H9 (cell line): ENCODE measurements at regions not wholly inside any gene's neighbourhood (a gene's known extent, or its start where the extent isn't known, plus 50 kb on each side); places are given as distances from the start of the nearest gene placed in this dataset.

Experiments
- DNase-seq: peaks from one replicate; pipeline ENCODE4 v3.0.0-alpha.2; 2017
- H2AFZ ChIP-seq: one replicate; pipeline ENCODE4 v1.6.1; 2013; ENCODE audit warnings: mild to moderate bottlenecking, low read length, control low read depth, moderate library complexity
- H2AK5ac ChIP-seq: 2 replicates; pipeline ENCODE4 v1.6.1; 2013; ENCODE audit warnings: low read length, control low read depth, mixed read lengths; ENCODE audit not compliant: insufficient read length
- H2BK120ac ChIP-seq: one replicate; pipeline ENCODE4 v1.6.1; 2013; ENCODE audit warnings: low read depth, mild to moderate bottlenecking, low read length, control low read depth, inconsistent platforms; ENCODE audit not compliant: poor library complexity, severe bottlenecking
- H2BK12ac ChIP-seq: 2 replicates; pipeline ENCODE4 v1.6.1; 2013; ENCODE audit warnings: low read length, control low read depth, mixed read lengths, low read depth; ENCODE audit not compliant: insufficient read length
- H2BK15ac ChIP-seq: 2 replicates; pipeline ENCODE4 v1.6.1; 2013; ENCODE audit warnings: low read depth, low read length, control low read depth
- H2BK20ac ChIP-seq: one replicate; pipeline ENCODE4 v1.6.1; 2013; ENCODE audit warnings: low read depth, mild to moderate bottlenecking, low read length, control low read depth, inconsistent platforms; ENCODE audit not compliant: poor library complexity, severe bottlenecking
- H2BK5ac ChIP-seq: 2 replicates; pipeline ENCODE4 v1.6.1; 2013; ENCODE audit warnings: low read length, control low read depth, mixed read lengths; ENCODE audit not compliant: insufficient read length
- H3K14ac ChIP-seq: 2 replicates; pipeline ENCODE4 v1.6.1; 2013; ENCODE audit warnings: low read length, control low read depth; ENCODE audit not compliant: insufficient read depth
- H3K18ac ChIP-seq: 2 replicates; pipeline ENCODE4 v1.6.1; 2013; ENCODE audit warnings: low read depth, mild to moderate bottlenecking, mixed read lengths, low read length, control low read depth; ENCODE audit not compliant: insufficient read length
- H3K23ac ChIP-seq: 2 replicates; pipeline ENCODE4 v1.6.1; 2013; ENCODE audit warnings: low read length, control low read depth, mixed read lengths, low read depth; ENCODE audit not compliant: insufficient read length
- H3K23me2 ChIP-seq: 2 replicates; pipeline ENCODE4 v1.6.1; 2013; ENCODE audit warnings: low read depth, mild to moderate bottlenecking, mixed read lengths, low read length, control low read depth; ENCODE audit not compliant: insufficient read length, poor library complexity, severe bottlenecking
- H3K27ac ChIP-seq: 2 replicates; pipeline ENCODE4 v1.5.1; 2013; ENCODE audit warnings: low read length, control low read depth, mixed read lengths, low read depth; ENCODE audit not compliant: insufficient read length
- H3K27me3 ChIP-seq: 2 replicates; pipeline ENCODE4 v1.6.1; 2013; ENCODE audit warnings: low read length, control low read depth, inconsistent platforms; ENCODE audit not compliant: insufficient read depth
- H3K4ac ChIP-seq: 2 replicates; pipeline ENCODE4 v1.6.1; 2013; ENCODE audit warnings: low read depth, mild to moderate bottlenecking, control low read depth, inconsistent platforms, low read length, moderate library complexity
- H3K4me1 ChIP-seq: 2 replicates; pipeline ENCODE4 v1.6.1; 2013; ENCODE audit warnings: low read length, control low read depth, inconsistent platforms; ENCODE audit not compliant: insufficient read depth
- H3K4me2 ChIP-seq: 2 replicates; pipeline ENCODE4 v1.6.1; 2013; ENCODE audit warnings: low read length, control low read depth, mixed read lengths; ENCODE audit not compliant: insufficient read length, insufficient read depth
- H3K56ac ChIP-seq: 2 replicates; pipeline ENCODE4 v1.6.1; 2013; ENCODE audit warnings: low read depth, mild to moderate bottlenecking, mixed read lengths, low read length, control low read depth; ENCODE audit not compliant: insufficient read length
- H3K79me1 ChIP-seq: 2 replicates; pipeline ENCODE4 v1.6.1; 2013; ENCODE audit warnings: low read depth, mild to moderate bottlenecking, moderate library complexity, low read length, control low read depth, inconsistent platforms; ENCODE audit not compliant: insufficient read depth, poor library complexity, severe bottlenecking
- H3K79me2 ChIP-seq: 2 replicates; pipeline ENCODE4 v1.6.1; 2013; ENCODE audit warnings: low read length, control low read depth, inconsistent platforms; ENCODE audit not compliant: insufficient read depth
- H3K9ac ChIP-seq: 2 replicates; pipeline ENCODE4 v1.6.1; 2013; ENCODE audit warnings: low read length, control low read depth, mixed read lengths; ENCODE audit not compliant: insufficient read length; ENCODE audit errors: extremely low read depth
- H3K9me3 ChIP-seq: one replicate; pipeline ENCODE4 v1.6.1; 2013; ENCODE audit warnings: low read depth, low read length, inconsistent platforms; ENCODE audit not compliant: control insufficient read depth
- H3T11ph ChIP-seq: one replicate; pipeline ENCODE4 v1.6.1; 2013; ENCODE audit warnings: mild to moderate bottlenecking, low read length, control low read depth, inconsistent platforms
- H4K20me1 ChIP-seq: one replicate; pipeline ENCODE4 v1.6.1; 2013; ENCODE audit not compliant: control insufficient read depth, insufficient read length, insufficient read depth
- H4K5ac ChIP-seq: 2 replicates; pipeline ENCODE4 v1.6.1; 2013; ENCODE audit warnings: low read depth, mild to moderate bottlenecking, mixed read lengths, low read length, control low read depth; ENCODE audit not compliant: insufficient read length
- H4K8ac ChIP-seq: replicated peaks from 2 replicates; pipeline ENCODE4 v1.6.1; 2013; ENCODE audit warnings: low read length, control low read depth, mixed read lengths, low read depth; ENCODE audit not compliant: insufficient read length
- H4K91ac ChIP-seq: 2 replicates; pipeline ENCODE4 v1.6.1; 2013; ENCODE audit warnings: low read depth, mild to moderate bottlenecking, moderate library complexity, mixed read lengths, low read length, control low read depth; ENCODE audit not compliant: insufficient read length
- H3K27ac Mint-ChIP-seq, 3 experiments: 2 replicates in 2 of 3; 3 replicates in 1 of 3; pipeline ENCODE4 v1.8.0; 2020 to 2021; ENCODE audit warnings: mixed read lengths in 3 of 3, mild to moderate bottlenecking in 1 of 3, moderate library complexity in 1 of 3
- H3K27me3 Mint-ChIP-seq: 2 replicates; pipeline ENCODE4 v1.8.0; 2021; ENCODE audit warnings: low read depth, mild to moderate bottlenecking, moderate library complexity, mixed read lengths
- H3K36me3 Mint-ChIP-seq, 3 experiments: 2 replicates in 2 of 3; 3 replicates in 1 of 3; pipeline ENCODE4 v1.8.0; 2020 to 2021; ENCODE audit warnings: low read depth in 3 of 3, mixed read lengths in 3 of 3; ENCODE audit not compliant: insufficient read depth in 1 of 3
- H3K4me1 Mint-ChIP-seq, 2 experiments: 2 replicates each; pipeline ENCODE4 v1.8.0; 2020; ENCODE audit warnings: mixed read lengths in 2 of 2
- H3K4me3 Mint-ChIP-seq, 2 experiments: 2 replicates in 1 of 2; 3 replicates in 1 of 2; pipeline ENCODE4 v1.8.0; 2020 to 2021; ENCODE audit warnings: mild to moderate bottlenecking in 2 of 2, mixed read lengths in 2 of 2, moderate library complexity in 1 of 2
- H3K9me3 Mint-ChIP-seq, 2 experiments: 2 replicates in 1 of 2; 3 replicates in 1 of 2; pipeline ENCODE4 v1.8.0; 2020; ENCODE audit warnings: mild to moderate bottlenecking in 2 of 2, mixed read lengths in 2 of 2, moderate library complexity in 1 of 2
- CTCF ChIP-seq: fragments of 200-600 bp; sonication (generic); conservative IDR thresholded peaks from 3 replicates; pipeline ENCODE4 v1.8.0; 2021; ENCODE audit warnings: antibody characterized with exemption, mild to moderate bottlenecking
- WGBS: extraction: QIAGEN DNeasy Blood & Tissue Kit; methylation state at CpG from one replicate; pipeline ENCODE4 v1.1.7; 2013; ENCODE audit warnings: missing lambda C conversion rate, low lambda C conversion rate, mixed read lengths; ENCODE audit not compliant: insufficient read length; ENCODE audit errors: extremely low coverage; 5-methylcytosine and 5-hydroxymethylcytosine counted together

GRCh38 chr7:156191090-156191489 is 378.8 kb upstream of the SHH start:
- H3K36me3 Mint-ChIP-seq, result 0 out of 7 replicates have a peak, but pooled peaks cover 0 to 2% (median 0%) of the 10 kb centered on the region in 3 experiments
- no CpG with 5 or more reads among the region's 4 CpGs for WGBS
- H3K18ac ChIP-seq, result no peak overlapping the region

More at GRCh38 chr7:156191090-156191489, 378.8 kb upstream of the SHH start:
- DNase-seq, result no peak
- Mint-ChIP-seq H3K9me3 (peaks cover 9 to 16% of the 10 kb centered on the region in 2 experiments; a peak in 4 of 5 replicates), H3K27ac (no peak overlapping the region), H3K4me1 (no peaks in the 10 kb centered on the region), H3K4me3 (no peak overlapping the region), H3K27me3 (no peaks in the 10 kb centered on the region; the same call in none of the 2 replicates)
- H2AK5ac ChIP-seq, result no peak overlapping the region
- no peak for TF ChIP-seq CTCF
- H4K91ac ChIP-seq, result no peak overlapping the region
- no peak overlapping the region for H3K9ac ChIP-seq
- H3K4me1 ChIP-seq, result no peaks in the 10 kb centered on the region
- H2BK15ac ChIP-seq, result no peak overlapping the region
- no peaks in the 10 kb centered on the region for H3K79me2 ChIP-seq
- H4K5ac ChIP-seq, result no peak overlapping the region
- H3K56ac ChIP-seq, result no peak overlapping the region
- no peak overlapping the region for H2BK120ac ChIP-seq
- H2BK20ac ChIP-seq, result no peak overlapping the region
- H3K27me3 ChIP-seq, result no peaks in the 10 kb centered on the region
- no peak overlapping the region for H3K23ac ChIP-seq
- H3K4ac ChIP-seq, result no peak overlapping the region
- no peak overlapping the region for H2AFZ ChIP-seq
- H2BK5ac ChIP-seq, result no peak overlapping the region
- no peak overlapping the region for H4K8ac ChIP-seq
- no peaks in the 10 kb centered on the region for H3K9me3 ChIP-seq
- H2BK12ac ChIP-seq, result no peak overlapping the region
- no peak overlapping the region for H3K27ac ChIP-seq
- no peak overlapping the region for H3T11ph ChIP-seq
- H3K4me2 ChIP-seq, result no peak overlapping the region
- no peaks in the 10 kb centered on the region for H3K23me2 ChIP-seq
- H3K79me1 ChIP-seq, result no peaks in the 10 kb centered on the region
- no peak overlapping the region for H3K14ac ChIP-seq
- H4K20me1 ChIP-seq, result no peaks in the 10 kb centered on the region
